ENCODE measurements at regions not wholly inside any gene's neighbourhood (a gene's known extent, or its start where the extent isn't known, plus 50 kb on each side); places are given as distances from the start of the nearest gene placed in this dataset.

- 68 to 80% methylated on average over 1 of the region's 1 CpG for WGBS, 2 donors (ENCODE audit: low coverage in 1 of 2)
- in situ Hi-C loops (cut with MboI; ENCODE audit: low pct_ligation_motif_present in 1 of 4, low pct_unique_long_range_greater_than_20kb in 1 of 4, low sequenced_read_pairs in 3 of 4) (no loop called here), intact Hi-C loops (cut with DNase I; ENCODE audit: low total_unique reads) (no loop called here)
- Histone ChIP-seq H3K9me3 (no peaks in the 10 kb centered on the region), H3K4me3 (no peak overlapping the region), H3K27ac (no peak overlapping the region), H3K27me3 (no peaks in the 10 kb centered on the region), H3K36me3 (no peaks in the 10 kb centered on the region), H3K4me1 (no peaks in the 10 kb centered on the region)
- TF ChIP-seq POLR2AphosphoS5 (IDR thresholded peaks at IDR 0.05) (no peak), POLR2A (IDR thresholded peaks at IDR 0.05) (no peak), EP300 (IDR thresholded peaks at IDR 0.05; ENCODE audit: low read depth) (no peak), CTCF (IDR thresholded peaks at IDR 0.05) (no peak)
- no peak for DNase-seq
Observed at GRCh38 chr9:81108391-81108790, 581.0 kb downstream of the TLE1 start.

DNA sequence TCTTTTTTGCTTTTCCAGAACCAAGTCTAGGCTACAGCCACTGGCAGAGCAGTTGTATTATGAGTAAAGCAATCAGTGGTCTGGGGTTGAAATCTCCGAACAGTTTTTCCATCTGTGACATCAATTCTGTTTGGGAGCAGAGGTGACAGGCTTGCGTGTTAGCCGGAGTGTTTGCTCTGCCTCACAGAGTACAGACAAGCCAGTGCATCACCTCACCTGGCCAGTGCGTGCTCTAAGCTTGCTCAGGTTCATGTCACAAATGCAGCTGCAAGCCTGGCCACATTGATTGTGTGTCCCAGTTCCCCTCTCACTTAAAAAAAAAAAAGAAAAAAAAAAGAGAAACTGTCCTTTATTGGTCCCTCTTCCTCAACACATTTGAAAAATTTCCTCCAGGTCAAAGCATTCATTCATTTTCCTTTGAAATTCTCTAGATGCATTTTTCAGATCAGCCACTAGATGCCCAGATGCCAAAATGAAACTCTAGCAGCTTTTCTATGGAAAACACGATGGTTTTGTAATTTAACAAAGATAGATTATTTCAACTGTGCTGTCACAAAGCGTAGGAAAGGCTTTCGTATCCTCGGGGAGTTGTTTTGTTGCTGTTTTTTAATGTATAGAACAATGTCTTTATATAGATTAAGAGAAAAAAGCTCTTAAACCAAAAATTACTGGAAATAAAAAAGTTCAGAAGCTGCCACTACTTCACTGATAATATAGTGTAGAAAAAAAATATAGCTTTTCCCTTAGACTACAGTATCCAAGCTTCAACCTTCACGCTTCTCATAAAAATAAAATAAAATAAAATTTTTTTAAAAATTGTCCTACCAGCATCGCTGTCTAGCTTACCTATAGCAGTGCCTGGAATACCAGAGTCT, 585.5 kb downstream of the TLE1 start:
- H3K27me3 ChIP-seq: no peaks in the 10 kb centered on the region
- TF ChIP-seq EP300 (IDR thresholded peaks at IDR 0.05; ENCODE audit: low read depth) (no peak), CTCF (IDR thresholded peaks at IDR 0.05) (peak in 1 of 5 experiments; percentile 2)
- no peak overlapping the region for H3K4me3 ChIP-seq
- no peaks in the 10 kb centered on the region for H3K36me3 ChIP-seq
- 70 to 78% methylated on average over 7 to 10 of the region's 10 CpGs for WGBS, 2 donors (ENCODE audit: low coverage in 1 of 2)
- no peaks in the 10 kb centered on the region for H3K9me3 ChIP-seq
- intact Hi-C loops (cut with DNase I; ENCODE audit: low total_unique reads): no loop called here
- no peak overlapping the region for H3K27ac ChIP-seq
- in situ Hi-C loops (cut with MboI; ENCODE audit: low pct_ligation_motif_present in 1 of 4, low pct_unique_long_range_greater_than_20kb in 1 of 4, low sequenced_read_pairs in 3 of 4): no loop called here
- DNase-seq: no peak
- H3K4me1 ChIP-seq: no peaks in the 10 kb centered on the region

DNA sequence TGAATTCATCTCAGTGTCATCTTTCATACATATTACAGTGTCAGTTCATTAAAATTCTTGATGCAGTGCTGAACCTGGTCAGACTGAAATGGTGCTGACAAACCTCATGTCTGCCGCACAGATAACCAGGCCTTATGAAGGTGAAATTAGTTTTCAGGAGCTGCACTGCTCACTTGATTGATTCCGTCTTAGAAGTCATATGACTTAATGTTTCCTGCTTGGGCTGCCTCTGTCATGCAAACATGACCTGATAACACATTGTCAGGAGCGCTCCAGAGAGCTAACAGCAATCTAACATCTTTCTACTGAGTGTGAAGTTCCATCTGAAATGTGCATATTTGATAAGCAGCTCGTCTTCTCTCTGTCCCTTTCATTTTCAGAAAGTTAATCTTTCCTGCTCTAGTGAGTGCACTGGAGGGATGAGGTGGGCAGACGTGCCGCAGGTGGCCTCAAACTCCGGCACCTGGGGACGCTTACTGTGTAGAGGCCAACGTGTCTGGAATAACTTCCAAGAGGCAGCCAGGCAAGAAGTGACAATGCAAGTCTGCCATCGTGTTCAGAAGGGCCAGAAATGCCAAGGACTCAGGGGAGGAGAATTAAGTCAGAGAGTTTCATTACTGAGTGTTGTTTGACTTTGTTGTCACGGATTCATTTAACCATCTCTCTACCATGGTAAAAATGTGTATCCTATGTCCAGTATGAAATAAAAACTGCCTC, 592.1 kb downstream of the TLE1 start:
- no peak for TF ChIP-seq POLR2AphosphoS5 (IDR thresholded peaks at IDR 0.05)
- no peak for TF ChIP-seq CTCF (IDR thresholded peaks at IDR 0.05)
- no peak for TF ChIP-seq POLR2A (IDR thresholded peaks at IDR 0.05)
- no peak for TF ChIP-seq EP300 (IDR thresholded peaks at IDR 0.05; ENCODE audit: low read depth)
- no peaks in the 10 kb centered on the region for H3K36me3 ChIP-seq
- no peak for DNase-seq
- H3K9me3 ChIP-seq: peaks cover 0 to 3% of the 10 kb centered on the region in 2 donors
- in situ Hi-C loops (cut with MboI; ENCODE audit: low pct_ligation_motif_present in 1 of 4, low pct_unique_long_range_greater_than_20kb in 1 of 4, low sequenced_read_pairs in 3 of 4): no loop called here
- no peaks in the 10 kb centered on the region for H3K4me1 ChIP-seq
- H3K27ac ChIP-seq: peak overlapping the region in 1 of 4 donors; percentile 5
- intact Hi-C loops (cut with DNase I; ENCODE audit: low total_unique reads): no loop called here
- H3K27me3 ChIP-seq: no peaks in the 10 kb centered on the region
- 53 to 72% methylated on average over 3 to 11 of the region's 11 CpGs for WGBS, 2 donors (ENCODE audit: low coverage in 1 of 2)
- no peak overlapping the region for H3K4me3 ChIP-seq

- no peaks in the 10 kb centered on the region for H3K4me1 ChIP-seq
- 54 to 67% methylated on average over 2 of the region's 2 CpGs for WGBS, 2 donors (ENCODE audit: low coverage in 1 of 2)
- H3K36me3 ChIP-seq: no peaks in the 10 kb centered on the region
- H3K27ac ChIP-seq: peak overlapping the region in 1 of 4 donors; percentile 5
- no peak for DNase-seq
- TF ChIP-seq CTCF (IDR thresholded peaks at IDR 0.05) (no peak), EP300 (IDR thresholded peaks at IDR 0.05; ENCODE audit: low read depth) (no peak), POLR2AphosphoS5 (IDR thresholded peaks at IDR 0.05) (no peak), POLR2A (IDR thresholded peaks at IDR 0.05) (no peak)
- intact Hi-C loops (cut with DNase I; ENCODE audit: low total_unique reads): no loop called here
- peaks cover 0 to 3% of the 10 kb centered on the region in 2 donors for H3K9me3 ChIP-seq
- in situ Hi-C loops (cut with MboI; ENCODE audit: low pct_ligation_motif_present in 1 of 4, low pct_unique_long_range_greater_than_20kb in 1 of 4, low sequenced_read_pairs in 3 of 4): no loop called here
- H3K4me3 ChIP-seq: no peak overlapping the region
- H3K27me3 ChIP-seq: no peaks in the 10 kb centered on the region
Observed at GRCh38 chr9:81096625-81097024, 592.7 kb downstream of the TLE1 start.

Measured in transverse colon (tissue), 4 donors.